ENCODE measurements at regions not wholly inside any gene's neighbourhood (a gene's known extent, or its start where the extent isn't known, plus 50 kb on each side); places are given as distances from the start of the nearest gene placed in this dataset.

- no peak overlapping the region for H3K4me3 ChIP-seq (ENCODE audit: low read length)
- H3K27me3 ChIP-seq (ENCODE audit: control insufficient read depth, low read length) = no peaks in the 10 kb centered on the region
- H3K27ac ChIP-seq (ENCODE audit: low read depth, low read length) = no peak overlapping the region
- no peaks in the 10 kb centered on the region for H3F3A ChIP-seq (ENCODE audit: control insufficient read depth, insufficient read depth)
- no peaks in the 10 kb centered on the region for H3K36me3 ChIP-seq (ENCODE audit: control insufficient read depth, low read length)
- no peak overlapping the region for H3K4me2 ChIP-seq (ENCODE audit: low read length)
- H4K20me1 ChIP-seq (ENCODE audit: control insufficient read depth, insufficient read depth, low read depth, low read length) = no peaks in the 10 kb centered on the region
- no peaks in the 10 kb centered on the region for H3K9me2 ChIP-seq (replicated peaks; ENCODE audit: control insufficient read depth, low read length)
- peaks cover 23% of the 10 kb centered on the region for H3K4me1 ChIP-seq (ENCODE audit: control insufficient read depth, low read length)
- no peaks in the 10 kb centered on the region for H3K9me3 ChIP-seq (ENCODE audit: control insufficient read depth, insufficient read depth, low read length)
- H3K79me2 ChIP-seq (ENCODE audit: control insufficient read depth, low read length) = no peaks in the 10 kb centered on the region
- TF ChIP-seq EZH2phosphoT487 (IDR thresholded peaks at IDR 0.05; ENCODE audit: borderline replicate concordance, low read length) (no peak), CTCF (IDR thresholded peaks at IDR 0.05; ENCODE audit: low read depth, low read length, poor library complexity, severe bottlenecking) (no peak)
Observed at GRCh38 chrX:2576793-2577192, 76.0 kb upstream of the DHRSX start.

- no peak overlapping the region for H3K4me3 ChIP-seq (ENCODE audit: low read length)
- no peaks in the 10 kb centered on the region for H3K36me3 ChIP-seq (ENCODE audit: control insufficient read depth, low read length)
- H3K79me2 ChIP-seq (ENCODE audit: control insufficient read depth, low read length) = no peaks in the 10 kb centered on the region
- H3K27me3 ChIP-seq (ENCODE audit: control insufficient read depth, low read length) = no peaks in the 10 kb centered on the region
- H3F3A ChIP-seq (ENCODE audit: control insufficient read depth, insufficient read depth) = no peaks in the 10 kb centered on the region
- TF ChIP-seq CTCF (IDR thresholded peaks at IDR 0.05; ENCODE audit: low read depth, low read length, poor library complexity, severe bottlenecking) = no peak
- TF ChIP-seq EZH2phosphoT487 (IDR thresholded peaks at IDR 0.05; ENCODE audit: borderline replicate concordance, low read length) = no peak
- peaks cover 20% of the 10 kb centered on the region for H3K4me1 ChIP-seq (ENCODE audit: control insufficient read depth, low read length)
- no peaks in the 10 kb centered on the region for H3K9me2 ChIP-seq (replicated peaks; ENCODE audit: control insufficient read depth, low read length)
- no peak overlapping the region for H3K27ac ChIP-seq (ENCODE audit: low read depth, low read length)
- H4K20me1 ChIP-seq (ENCODE audit: control insufficient read depth, insufficient read depth, low read depth, low read length) = no peaks in the 10 kb centered on the region
- no peaks in the 10 kb centered on the region for H3K9me3 ChIP-seq (ENCODE audit: control insufficient read depth, insufficient read depth, low read length)
- no peak overlapping the region for H3K4me2 ChIP-seq (ENCODE audit: low read length)
Observed at GRCh38 chrX:2574271-2574670, 73.5 kb upstream of the DHRSX start.

GRCh38 chrX:2572740-2573139 is 72.0 kb upstream of the DHRSX start:
- H3F3A ChIP-seq (ENCODE audit: control insufficient read depth, insufficient read depth) = no peaks in the 10 kb centered on the region
- H3K36me3 ChIP-seq (ENCODE audit: control insufficient read depth, low read length) = no peaks in the 10 kb centered on the region
- TF ChIP-seq EZH2phosphoT487 (IDR thresholded peaks at IDR 0.05; ENCODE audit: borderline replicate concordance, low read length) = no peak
- no peak for TF ChIP-seq CTCF (IDR thresholded peaks at IDR 0.05; ENCODE audit: low read depth, low read length, poor library complexity, severe bottlenecking)
- peaks cover 4% of the 10 kb centered on the region for H3K4me1 ChIP-seq (ENCODE audit: control insufficient read depth, low read length)
- no peaks in the 10 kb centered on the region for H3K9me3 ChIP-seq (ENCODE audit: control insufficient read depth, insufficient read depth, low read length)
- no peaks in the 10 kb centered on the region for H3K9me2 ChIP-seq (replicated peaks; ENCODE audit: control insufficient read depth, low read length)
- H3K27me3 ChIP-seq (ENCODE audit: control insufficient read depth, low read length) = no peaks in the 10 kb centered on the region
- H3K79me2 ChIP-seq (ENCODE audit: control insufficient read depth, low read length) = no peaks in the 10 kb centered on the region
- H3K4me2 ChIP-seq (ENCODE audit: low read length) = no peak overlapping the region
- H3K4me3 ChIP-seq (ENCODE audit: low read length) = no peak overlapping the region
- H4K20me1 ChIP-seq (ENCODE audit: control insufficient read depth, insufficient read depth, low read depth, low read length) = no peaks in the 10 kb centered on the region
- no peak overlapping the region for H3K27ac ChIP-seq (ENCODE audit: low read depth, low read length)

GRCh38 chrX:2568125-2568524 is 67.3 kb upstream of the DHRSX start:
- no peaks in the 10 kb centered on the region for H3F3A ChIP-seq (ENCODE audit: control insufficient read depth, insufficient read depth)
- H3K27me3 ChIP-seq (ENCODE audit: control insufficient read depth, low read length) = no peaks in the 10 kb centered on the region
- no peak for TF ChIP-seq CTCF (IDR thresholded peaks at IDR 0.05; ENCODE audit: low read depth, low read length, poor library complexity, severe bottlenecking)
- TF ChIP-seq EZH2phosphoT487 (IDR thresholded peaks at IDR 0.05; ENCODE audit: borderline replicate concordance, low read length) = no peak

More at GRCh38 chrX:2568125-2568524, 67.3 kb upstream of the DHRSX start:
- Histone ChIP-seq H3K27ac (ENCODE audit: low read depth, low read length) (no peak overlapping the region), H3K9me2 (replicated peaks; ENCODE audit: control insufficient read depth, low read length) (no peaks in the 10 kb centered on the region), H4K20me1 (ENCODE audit: control insufficient read depth, insufficient read depth, low read depth, low read length) (no peaks in the 10 kb centered on the region), H3K4me1 (ENCODE audit: control insufficient read depth, low read length) (no peaks in the 10 kb centered on the region), H3K79me2 (ENCODE audit: control insufficient read depth, low read length) (no peaks in the 10 kb centered on the region), H3K4me2 (ENCODE audit: low read length) (no peak overlapping the region), H3K4me3 (ENCODE audit: low read length) (no peak overlapping the region), H3K36me3 (ENCODE audit: control insufficient read depth, low read length) (no peaks in the 10 kb centered on the region), H3K9me3 (ENCODE audit: control insufficient read depth, insufficient read depth, low read length) (no peaks in the 10 kb centered on the region)

All from DOHH2 (cell line).